Hematopoietic multipotent progenitor cell treated with erythropoietin and hydrocortisone succinate and interleukin-3 and kit ligand, for 6 days (in vitro differentiated cells): ENCODE measurements at regions not wholly inside any gene's neighbourhood (a gene's known extent, or its start where the extent isn't known, plus 50 kb on each side); places are given as distances from the start of the nearest gene placed in this dataset.
A peak's percentile ranks its signal among the peaks of the same experiment; 100 is the strongest.
"Not testable (repeated sequence)": the region's sequence is repeated elsewhere in the genome, so short reads cannot be mapped to it uniquely, and the experiment has no call there.

Source experiments
- DNase-seq: peaks from one replicate; pipeline ENCODE4 v3.0.0-alpha.2; 2015

DNA sequence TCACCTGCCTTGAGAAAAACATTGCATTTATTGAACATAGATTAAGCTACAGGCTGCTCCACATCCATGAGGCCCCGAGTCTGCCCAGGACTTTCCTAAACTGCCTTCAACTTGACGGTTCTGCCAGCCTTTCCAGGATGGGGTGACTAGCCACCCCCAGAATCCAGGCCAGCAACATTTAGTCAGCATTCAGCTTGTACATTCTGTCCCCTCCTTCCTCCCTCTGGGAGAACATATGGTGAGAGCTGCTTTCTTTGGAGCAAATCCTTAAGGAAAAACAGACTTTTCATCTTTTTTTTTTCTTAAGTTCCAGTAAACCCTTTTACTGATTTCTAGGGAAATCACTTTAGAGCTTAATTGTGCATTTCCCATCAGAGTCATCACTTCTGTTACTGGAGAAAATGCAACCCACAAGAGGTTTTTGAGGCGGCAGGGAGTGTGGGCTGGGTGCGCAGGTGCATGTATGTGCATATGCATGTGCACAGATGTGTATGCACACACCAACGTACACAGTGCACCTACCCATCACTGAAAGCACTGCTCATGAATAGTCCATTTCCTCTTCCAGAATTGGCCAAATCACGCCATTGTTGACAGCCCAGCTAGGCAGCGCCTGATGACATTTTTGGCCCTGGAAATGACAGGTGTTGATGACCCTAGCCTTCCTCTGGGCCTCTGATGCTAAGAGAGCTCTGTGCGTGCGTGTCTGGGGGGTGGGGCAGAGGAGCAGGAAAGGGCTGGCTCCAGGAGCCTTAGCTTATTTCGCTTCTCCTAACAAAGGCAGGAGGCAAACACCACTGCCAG, 145.6 kb downstream of the HSD17B3 start:
- DNase-seq, result no peak

DNA sequence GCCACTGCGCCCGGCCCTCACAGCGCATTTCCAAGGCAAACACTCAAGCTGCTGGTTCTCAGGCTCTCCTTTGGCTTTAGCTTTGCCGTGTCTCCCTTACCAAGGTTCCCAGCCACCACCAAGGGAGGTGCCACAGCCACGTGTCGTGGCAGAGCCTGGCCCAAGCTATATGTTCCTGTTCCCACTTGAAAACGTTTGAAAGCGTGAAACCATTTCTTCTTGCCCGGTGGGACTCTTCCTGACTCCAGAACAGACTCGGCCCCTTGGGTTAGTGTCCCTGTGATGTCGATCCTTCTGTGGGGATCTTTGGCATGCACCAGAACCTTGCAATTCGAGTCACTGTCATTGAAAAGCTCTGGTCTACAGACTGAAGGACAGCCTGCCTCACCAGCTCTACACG, 147.9 kb downstream of the HSD17B3 start:
- no peak for DNase-seq

- DNase-seq, result no peak
Observed at GRCh38 chr9:96152550-96152949, 149.4 kb downstream of the HSD17B3 start.

DNA sequence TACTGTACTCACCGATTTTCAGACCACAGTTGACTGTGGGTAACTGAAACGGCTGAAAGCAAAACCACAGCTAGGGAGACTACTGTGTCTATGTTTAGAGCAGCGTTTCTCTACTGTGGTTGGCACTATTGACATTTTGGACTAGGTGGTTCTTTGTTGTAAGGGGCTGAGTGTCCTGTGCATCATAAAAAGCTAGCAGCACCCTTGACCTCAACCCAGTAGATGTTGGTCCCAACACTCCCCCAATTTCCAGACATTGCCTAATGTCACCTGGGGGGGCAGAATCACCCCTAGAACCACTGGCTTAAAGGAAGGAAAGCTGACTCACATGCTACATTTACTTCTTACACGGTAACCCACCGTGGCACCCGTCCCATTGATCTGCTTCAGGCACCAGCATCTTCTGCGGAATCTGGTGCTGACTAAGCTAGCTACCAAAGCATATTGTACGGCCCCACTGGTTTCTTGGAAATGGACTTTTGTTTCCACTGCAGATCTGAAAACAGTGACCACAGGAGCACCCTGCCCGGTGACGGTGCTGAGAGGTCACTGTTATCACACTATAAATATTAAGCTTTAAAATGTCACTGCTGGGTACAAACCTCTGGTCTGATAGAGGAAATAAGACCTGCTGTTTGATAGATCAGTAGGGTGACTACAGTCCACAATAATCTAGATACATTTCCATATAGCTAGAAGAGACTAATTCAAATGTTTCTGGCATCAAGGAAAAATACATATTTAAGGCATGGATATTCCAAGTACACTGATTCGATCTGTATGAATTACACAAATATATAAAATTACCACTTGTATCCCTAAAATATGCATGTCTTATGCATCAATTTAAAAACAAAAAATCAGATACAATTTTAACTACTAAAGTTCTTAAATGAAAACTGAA, 151.4 kb downstream of the HSD17B3 start:
- DNase-seq, result peak; percentile 62

DNA sequence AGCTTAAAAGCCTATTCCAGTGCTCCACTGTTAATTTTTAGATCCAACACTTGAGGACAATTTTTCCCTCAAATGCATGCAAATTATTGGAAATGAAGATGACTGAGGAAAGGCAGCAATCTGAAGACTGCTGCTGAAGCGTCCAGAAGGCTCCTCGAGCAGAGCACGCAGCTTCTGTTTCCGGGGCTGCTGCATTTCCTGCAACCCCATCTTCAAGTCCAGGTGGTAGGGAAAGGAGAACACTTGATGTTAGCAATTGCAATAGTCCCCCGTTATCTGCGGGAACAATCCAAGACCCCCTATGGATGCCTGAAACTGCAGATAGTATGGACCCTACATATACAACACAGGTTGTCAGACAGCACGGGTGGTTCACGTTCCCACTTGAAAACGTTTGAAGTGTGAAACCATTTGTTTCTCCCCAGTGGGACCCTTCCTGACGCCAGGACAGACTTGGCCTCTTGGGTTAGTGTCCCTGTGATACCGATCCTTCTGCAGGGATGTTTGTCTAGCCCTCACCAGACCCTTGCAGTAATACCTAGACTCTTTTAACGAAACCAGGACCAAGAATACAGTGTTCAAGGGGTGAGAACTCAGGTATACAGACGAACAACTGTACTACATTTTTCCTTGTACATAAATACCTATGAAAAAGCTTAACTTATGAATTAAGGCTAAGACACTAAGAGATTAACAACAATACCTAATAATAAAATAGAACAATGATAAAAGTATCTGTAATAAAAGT, 152.3 kb downstream of the HSD17B3 start:
- DNase-seq, result peak; percentile 22

GRCh38 chr9:96148634-96149532, 153.1 kb downstream of the HSD17B3 start:
- DNase-seq, result no peak

DNA sequence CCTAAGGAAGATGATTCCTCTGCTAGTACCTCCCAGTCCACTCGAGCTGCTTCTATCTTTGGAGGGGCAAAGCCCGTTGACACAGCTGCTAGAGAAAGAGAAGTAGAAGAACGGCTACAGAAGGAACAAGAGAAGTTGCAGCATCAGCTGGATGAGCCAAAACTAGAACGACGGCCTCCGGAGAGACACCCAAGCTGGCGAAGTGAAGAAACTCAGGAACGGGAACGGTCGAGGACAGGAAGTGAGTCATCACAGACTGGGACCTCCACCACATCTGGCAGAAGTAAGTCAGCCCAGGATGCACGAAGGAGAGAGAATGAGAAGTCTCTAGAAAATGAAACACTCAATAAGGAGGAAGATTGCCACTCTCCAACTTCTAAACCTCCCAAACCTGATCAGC, 154.9 kb downstream of the HSD17B3 start:
- not testable (repeated sequence) for DNase-seq

- no peak for DNase-seq
Observed at GRCh38 chr9:96141666-96142065, 160.3 kb downstream of the HSD17B3 start.

GRCh38 chr9:96141128-96141474, 160.9 kb downstream of the HSD17B3 start:
- DNase-seq, result no peak

- DNase-seq, result no peak
Observed at GRCh38 chr9:96140296-96141127, 161.5 kb downstream of the HSD17B3 start.

DNA sequence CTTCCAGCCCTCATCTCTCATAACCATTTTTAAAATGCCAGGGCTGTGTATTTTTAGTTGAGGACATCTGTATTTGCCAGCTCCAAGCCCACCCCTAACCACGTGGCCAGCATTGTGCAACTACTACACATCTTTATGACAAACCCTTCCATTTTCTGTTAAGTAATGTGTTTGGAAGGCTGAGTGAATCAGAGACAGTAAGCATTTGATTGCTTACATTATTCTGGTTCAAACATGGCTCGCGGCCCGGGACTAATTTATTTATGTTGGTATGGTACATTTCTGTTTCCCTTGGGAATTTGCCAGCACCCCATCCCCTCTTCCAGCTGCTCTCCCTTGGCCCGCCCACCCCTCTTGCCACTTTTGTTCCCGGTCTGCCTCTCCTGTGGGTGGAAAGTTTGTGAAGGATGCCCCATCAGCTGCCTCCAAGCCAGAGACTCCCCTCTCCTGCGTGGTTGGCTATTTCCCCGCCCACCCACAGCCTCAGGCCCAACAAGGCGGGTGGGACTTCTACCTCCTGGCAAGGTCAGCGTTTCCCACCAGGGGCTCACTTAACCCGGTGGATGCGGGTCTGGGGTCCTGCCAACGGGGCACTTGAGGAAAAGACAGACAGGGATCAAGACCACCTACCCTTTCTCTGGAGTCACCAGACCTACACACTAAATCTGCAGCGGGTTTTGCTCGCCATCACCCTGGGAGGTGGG, 162.2 kb downstream of the HSD17B3 start:
- peak; percentile 13 for DNase-seq

DNA sequence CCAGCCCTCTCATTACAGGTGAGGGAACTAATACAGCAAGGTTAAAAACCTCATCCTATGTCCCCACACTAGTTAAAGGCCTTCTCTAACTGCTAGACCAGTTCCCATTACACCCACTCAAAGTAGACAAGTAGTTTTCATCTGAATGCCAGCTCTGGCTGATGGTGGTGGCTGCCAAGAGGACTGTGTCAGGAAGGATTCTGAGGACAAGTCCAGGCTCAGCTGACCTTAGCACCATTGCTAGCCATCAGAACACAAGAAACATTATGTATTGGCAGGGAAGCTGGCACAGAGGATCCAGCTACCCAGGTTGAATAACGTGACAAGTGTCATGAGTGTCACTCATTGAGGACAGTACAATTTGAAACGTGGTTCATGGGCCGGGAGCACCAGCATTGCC, 163.4 kb downstream of the HSD17B3 start:
- no peak for DNase-seq

DNA sequence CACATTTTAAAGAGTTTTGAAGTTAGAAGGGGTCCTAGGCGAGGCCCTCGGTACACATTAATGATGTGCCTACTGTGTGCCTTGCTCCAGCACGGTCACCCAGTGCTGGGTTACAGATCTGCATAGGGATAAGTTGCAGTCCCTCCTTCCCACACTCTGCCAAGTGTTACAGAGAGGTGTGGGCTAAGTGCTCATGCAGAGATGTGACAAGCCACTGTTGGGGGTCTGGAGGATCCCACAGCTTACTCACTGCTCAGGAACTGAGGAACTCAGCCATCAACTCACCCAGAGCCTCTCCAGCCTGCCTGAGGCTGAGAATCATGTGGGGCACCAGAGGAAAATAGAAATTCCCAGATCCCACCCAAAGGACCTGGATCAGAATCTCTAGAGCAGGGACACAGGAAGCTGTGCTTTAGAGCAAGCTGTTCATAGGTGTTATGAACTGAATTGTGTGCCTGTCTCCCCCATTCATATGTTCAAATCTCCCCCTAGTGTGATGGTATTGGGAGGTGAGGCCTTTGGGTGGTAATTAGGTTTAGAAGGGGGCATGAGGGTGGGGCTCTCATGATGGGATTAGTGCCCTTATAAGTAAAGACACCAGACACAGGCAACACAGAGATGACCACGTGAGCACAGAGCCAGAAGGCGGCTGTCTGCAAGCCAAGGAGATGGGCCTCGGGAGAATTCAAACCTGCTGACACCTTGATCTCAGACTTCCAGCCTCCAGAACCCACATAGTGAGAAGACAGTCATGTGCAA, 164.1 kb downstream of the HSD17B3 start:
- no peak for DNase-seq

DNA sequence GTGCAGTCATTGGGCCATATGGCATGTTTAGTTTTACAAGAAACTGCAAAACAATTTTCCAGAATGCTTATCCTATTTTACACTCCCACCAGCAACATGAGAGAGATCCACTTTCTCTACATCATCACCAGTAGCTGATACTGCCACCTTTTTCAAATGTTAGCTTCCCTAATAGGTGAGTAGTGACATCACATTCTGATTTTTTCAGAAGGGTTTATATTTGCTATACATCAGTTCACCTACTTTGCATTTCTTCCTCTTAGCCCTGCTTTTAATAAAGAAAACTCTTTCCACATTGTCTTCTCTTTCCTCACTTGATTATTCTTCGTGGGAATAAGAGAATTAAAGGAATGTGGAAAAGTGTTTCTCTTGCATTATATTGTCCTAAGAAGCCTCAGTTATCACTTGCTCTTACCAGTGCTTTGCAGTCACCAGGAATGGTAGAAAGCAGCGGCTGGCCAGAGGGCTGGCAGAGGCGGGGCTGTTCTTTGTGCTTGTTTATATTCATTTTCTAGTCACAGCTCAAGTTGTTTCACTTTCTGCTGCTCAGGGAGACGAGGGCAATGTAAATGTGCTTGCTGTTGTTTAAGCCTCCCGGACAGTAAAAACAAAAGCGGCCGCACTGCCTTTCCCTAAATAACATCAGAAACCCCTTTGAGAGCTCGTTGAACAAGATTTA, 164.8 kb downstream of the HSD17B3 start:
- no peak for DNase-seq

DNA sequence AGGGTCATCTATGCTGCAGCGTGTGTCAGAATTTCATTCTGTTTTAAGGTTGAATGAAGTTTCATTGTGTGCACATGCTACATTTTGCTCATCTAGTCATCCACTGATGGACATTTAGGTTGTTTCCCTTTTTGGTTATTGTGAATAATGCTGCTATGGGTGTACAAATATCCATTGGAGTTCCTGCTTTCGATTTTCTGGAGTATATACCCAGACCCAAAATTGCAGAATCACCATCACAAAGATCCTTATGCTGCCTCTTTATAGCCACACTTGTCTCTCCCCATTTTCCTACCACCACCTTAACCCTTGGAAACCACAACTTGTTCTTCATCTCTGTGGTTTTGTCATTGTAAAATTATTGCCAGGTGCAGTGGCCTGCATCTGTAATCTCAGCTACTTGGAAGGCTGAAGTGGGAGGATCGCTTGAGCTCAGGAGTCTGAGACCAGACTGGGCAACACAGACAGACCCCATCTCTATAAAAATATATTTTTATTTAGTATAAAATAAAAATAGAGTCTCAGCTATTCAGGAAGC, 166.2 kb downstream of the HSD17B3 start:
- no peak for DNase-seq

DNA sequence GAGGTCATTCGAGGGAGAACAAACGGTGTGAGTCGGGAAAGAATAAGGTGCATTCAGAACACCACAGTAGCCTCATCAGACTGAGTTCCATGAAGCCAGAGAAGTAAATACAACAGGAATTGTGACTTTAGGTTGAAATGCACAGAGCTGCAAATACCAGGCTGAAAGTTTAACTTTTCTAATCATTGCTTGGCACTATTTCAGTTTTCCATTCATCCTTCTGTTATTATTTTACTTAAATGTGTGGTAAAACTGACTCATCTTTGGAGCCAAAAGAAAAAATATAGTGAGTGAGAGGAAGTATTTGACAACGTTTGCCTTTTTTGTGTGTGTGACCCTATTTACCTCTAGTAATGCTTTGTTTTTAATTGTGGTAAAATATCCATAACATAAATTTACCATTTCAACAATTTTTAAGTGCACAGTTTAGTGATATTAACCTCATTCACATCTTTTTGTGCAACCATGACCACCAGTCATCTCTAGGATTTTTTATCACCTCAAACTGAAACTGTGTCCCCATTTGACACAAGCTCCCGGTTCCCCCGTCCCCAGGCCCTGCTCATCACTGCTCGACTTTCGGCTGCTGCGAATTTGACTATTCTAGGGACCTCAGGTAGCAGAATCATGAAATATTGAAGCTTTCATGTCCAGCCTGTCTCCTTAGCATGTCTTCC, 166.8 kb downstream of the HSD17B3 start:
- DNase-seq, result no peak

GRCh38 chr9:96133321-96134021, 168.5 kb downstream of the HSD17B3 start:
- DNase-seq, result no peak

- no peak for DNase-seq
Observed at GRCh38 chr9:96131825-96132224, 170.2 kb downstream of the HSD17B3 start.
